Lung (tissue), 11 donors: ENCODE measurements at regions not wholly inside any gene's neighbourhood (a gene's known extent, or its start where the extent isn't known, plus 50 kb on each side); places are given as distances from the start of the nearest gene placed in this dataset.
A peak's percentile ranks its signal among the peaks of the same experiment; 100 is the strongest.

Experiments
- ATAC-seq: fragments of 200-7000 bp; cut with Tn5 transposase; one replicate; pipeline ENCODE4 v1.9.1; 2020; ENCODE audit warnings: moderate number of reproducible peaks; ENCODE audit not compliant: insufficient read depth, low FRiP score
- DNase-seq, 3 donors: peaks; one replicate each; pipeline ENCODE4 v3.0.0-alpha.2; 2013 to 2017
- H3K27ac ChIP-seq, 2 donors: one replicate each; pipeline ENCODE4 v1.5.1; 2013; ENCODE audit warnings: mild to moderate bottlenecking in 2 of 2, moderate library complexity in 2 of 2, control low read depth in 1 of 2, inconsistent platforms in 1 of 2, low read depth in 1 of 2, low read length in 1 of 2
- H3K27me3 ChIP-seq, 3 donors: one replicate each; pipeline ENCODE4 v1.5.1; 2013; ENCODE audit warnings: low read length in 2 of 3; ENCODE audit not compliant: control insufficient read depth in 3 of 3, insufficient read depth in 3 of 3
- H3K36me3 ChIP-seq, 4 donors: one replicate each; pipeline ENCODE4 v1.5.1; 2013; ENCODE audit warnings: low read length in 4 of 4, mild to moderate bottlenecking in 1 of 4, moderate library complexity in 1 of 4; ENCODE audit not compliant: control insufficient read depth in 4 of 4, insufficient read depth in 4 of 4
- H3K4me1 ChIP-seq, 5 donors: one replicate each; pipeline ENCODE4 v1.5.1; 2013; ENCODE audit warnings: low read length in 5 of 5, mild to moderate bottlenecking in 2 of 5, moderate library complexity in 1 of 5; ENCODE audit not compliant: control insufficient read depth in 5 of 5, insufficient read depth in 5 of 5
- H3K4me3 ChIP-seq: one replicate; pipeline ENCODE4 v1.5.1; 2013; ENCODE audit warnings: mild to moderate bottlenecking, control low read depth, moderate library complexity
- H3K9ac ChIP-seq, 2 donors: one replicate each; pipeline ENCODE4 v1.5.1; 2013; ENCODE audit warnings: low read length in 2 of 2, control low read depth in 1 of 2; ENCODE audit not compliant: insufficient read depth in 1 of 2
- H3K9me3 ChIP-seq, 4 donors: one replicate each; pipeline ENCODE4 v1.5.1; 2013; ENCODE audit warnings: low read length in 3 of 4, mild to moderate bottlenecking in 1 of 4, moderate library complexity in 1 of 4; ENCODE audit not compliant: control insufficient read depth in 4 of 4, insufficient read depth in 3 of 4
- WGBS, 2 donors: extraction: QIAGEN DNeasy Blood & Tissue Kit; methylation state at CpG; one replicate each; pipeline ENCODE4 v1.1.7; 2013; 5-methylcytosine and 5-hydroxymethylcytosine counted together
- TF ChIP-seq, protein P1 (sequence below): IDR thresholded peaks from 2 replicates; pipeline ENCODE4 v1.5.1; 2012; ENCODE audit warnings: mild to moderate bottlenecking; ENCODE audit errors: control extremely low read depth, extremely low read depth
- donor health status: control.
- donor health status: control.
- donor health status: Bipolar disorder and iron deficiency.
- donor health status: healthy.
- donor health status: DM: yes; HTN: yes; CAD: no.

DNA sequence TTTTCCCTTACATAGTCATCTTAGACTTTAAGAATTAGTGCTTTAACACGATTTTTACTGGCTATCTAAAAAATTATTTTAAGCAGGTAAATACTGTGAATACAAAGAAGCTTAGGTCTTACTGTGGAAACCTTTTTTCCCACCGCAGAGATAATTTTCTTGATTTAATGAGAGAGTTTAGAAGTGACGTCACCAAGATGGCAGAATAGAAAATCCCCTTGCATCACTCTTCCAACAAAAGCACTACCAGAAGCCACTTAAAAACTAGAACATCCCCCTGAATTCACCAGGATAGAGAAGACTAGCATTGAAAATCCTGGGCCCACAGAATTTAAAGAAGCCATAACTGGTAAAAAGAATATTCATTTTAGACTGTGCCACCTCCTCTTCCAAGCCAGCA lies 375.4 kb upstream of the PTCHD4 start:
- no peaks in the 10 kb centered on the region for H3K4me1 ChIP-seq
- DNase-seq (no peak), ATAC-seq (no peak)
- no peaks in the 10 kb centered on the region for H3K9me3 ChIP-seq
- H3K27me3 ChIP-seq: no peaks in the 10 kb centered on the region
- H3K27ac ChIP-seq: no peak overlapping the region
- no peaks in the 10 kb centered on the region for H3K36me3 ChIP-seq
- no peak overlapping the region for H3K4me3 ChIP-seq
- WGBS, 2 donors: 65 to 81% methylated on average over 3 of the region's 3 CpGs
- no peak overlapping the region for H3K9ac ChIP-seq
- TF ChIP-seq, protein P1, sequence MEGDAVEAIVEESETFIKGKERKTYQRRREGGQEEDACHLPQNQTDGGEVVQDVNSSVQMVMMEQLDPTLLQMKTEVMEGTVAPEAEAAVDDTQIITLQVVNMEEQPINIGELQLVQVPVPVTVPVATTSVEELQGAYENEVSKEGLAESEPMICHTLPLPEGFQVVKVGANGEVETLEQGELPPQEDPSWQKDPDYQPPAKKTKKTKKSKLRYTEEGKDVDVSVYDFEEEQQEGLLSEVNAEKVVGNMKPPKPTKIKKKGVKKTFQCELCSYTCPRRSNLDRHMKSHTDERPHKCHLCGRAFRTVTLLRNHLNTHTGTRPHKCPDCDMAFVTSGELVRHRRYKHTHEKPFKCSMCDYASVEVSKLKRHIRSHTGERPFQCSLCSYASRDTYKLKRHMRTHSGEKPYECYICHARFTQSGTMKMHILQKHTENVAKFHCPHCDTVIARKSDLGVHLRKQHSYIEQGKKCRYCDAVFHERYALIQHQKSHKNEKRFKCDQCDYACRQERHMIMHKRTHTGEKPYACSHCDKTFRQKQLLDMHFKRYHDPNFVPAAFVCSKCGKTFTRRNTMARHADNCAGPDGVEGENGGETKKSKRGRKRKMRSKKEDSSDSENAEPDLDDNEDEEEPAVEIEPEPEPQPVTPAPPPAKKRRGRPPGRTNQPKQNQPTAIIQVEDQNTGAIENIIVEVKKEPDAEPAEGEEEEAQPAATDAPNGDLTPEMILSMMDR: no peak

GRCh38 chr6:48476257-48476656 lies 365.3 kb upstream of the PTCHD4 start:
- DNase-seq (peak in 1 of 3 donors; percentile 9), ATAC-seq (no peak)
- no peak overlapping the region for H3K4me3 ChIP-seq
- H3K36me3 ChIP-seq: no peaks in the 10 kb centered on the region
- H3K27ac ChIP-seq: no peak overlapping the region
- no peak overlapping the region for H3K9ac ChIP-seq
- peaks cover 0 to 2% (median 0%) of the 10 kb centered on the region in 4 donors for H3K9me3 ChIP-seq
- H3K4me1 ChIP-seq: peaks cover 0 to 15% (median 0%) of the 10 kb centered on the region in 5 donors
- TF ChIP-seq, protein P1: no peak
- H3K27me3 ChIP-seq: no peaks in the 10 kb centered on the region

DNA sequence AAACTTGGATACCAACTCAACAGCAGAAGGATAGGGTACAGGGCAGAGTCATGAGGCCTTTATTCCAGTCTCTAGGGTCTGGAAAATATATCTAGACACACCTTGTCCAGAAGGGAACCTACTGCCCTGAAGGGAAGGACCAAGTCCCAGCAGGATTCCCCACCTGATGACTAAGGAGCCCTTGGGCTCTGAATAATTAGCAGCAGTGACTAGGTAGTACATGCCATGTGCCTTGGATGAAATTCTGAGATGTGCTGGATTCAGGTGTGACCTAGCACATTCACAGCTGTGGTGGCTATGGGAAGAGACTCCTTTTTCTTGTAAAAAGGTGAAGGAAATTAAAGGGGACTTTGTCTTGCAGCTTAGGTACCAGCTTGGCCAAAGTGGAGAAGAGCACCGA lies 364.3 kb upstream of the PTCHD4 start:
- WGBS, 2 donors: 86 to 89% methylated on average over 1 of the region's 1 CpG
- TF ChIP-seq, protein P1: no peak
- no peak overlapping the region for H3K27ac ChIP-seq
- no peak overlapping the region for H3K9ac ChIP-seq
- DNase-seq (no peak), ATAC-seq (no peak)
- no peaks in the 10 kb centered on the region for H3K27me3 ChIP-seq
- peaks cover 0 to 2% (median 0%) of the 10 kb centered on the region in 4 donors for H3K9me3 ChIP-seq
- peaks cover 0 to 15% (median 0%) of the 10 kb centered on the region in 5 donors for H3K4me1 ChIP-seq
- no peaks in the 10 kb centered on the region for H3K36me3 ChIP-seq
- no peak overlapping the region for H3K4me3 ChIP-seq

- Histone ChIP-seq H3K9ac (no peak overlapping the region), H3K4me3 (no peak overlapping the region), H3K4me1 (peaks cover 0 to 15% (median 0%) of the 10 kb centered on the region in 5 donors), H3K27me3 (no peaks in the 10 kb centered on the region), H3K9me3 (peaks cover 0 to 2% (median 0%) of the 10 kb centered on the region in 4 donors), H3K27ac (no peak overlapping the region), H3K36me3 (no peaks in the 10 kb centered on the region)
- ATAC-seq (peak; percentile 19), DNase-seq (peak; percentile 57 to 83 (median 77))
- WGBS, 2 donors: 78 to 87% methylated on average over 2 of the region's 2 CpGs
- TF ChIP-seq, protein P1: no peak
These were observed 363.8 kb upstream of the PTCHD4 start for GRCh38 chr6:48474830-48475229.
